ENCODE measurements at regions not wholly inside any gene's neighbourhood (a gene's known extent, or its start where the extent isn't known, plus 50 kb on each side); places are given as distances from the start of the nearest gene placed in this dataset.
"Not testable (repeated sequence)": the region's sequence is repeated elsewhere in the genome, so short reads cannot be mapped to it uniquely, and the experiment has no call there.

DNA sequence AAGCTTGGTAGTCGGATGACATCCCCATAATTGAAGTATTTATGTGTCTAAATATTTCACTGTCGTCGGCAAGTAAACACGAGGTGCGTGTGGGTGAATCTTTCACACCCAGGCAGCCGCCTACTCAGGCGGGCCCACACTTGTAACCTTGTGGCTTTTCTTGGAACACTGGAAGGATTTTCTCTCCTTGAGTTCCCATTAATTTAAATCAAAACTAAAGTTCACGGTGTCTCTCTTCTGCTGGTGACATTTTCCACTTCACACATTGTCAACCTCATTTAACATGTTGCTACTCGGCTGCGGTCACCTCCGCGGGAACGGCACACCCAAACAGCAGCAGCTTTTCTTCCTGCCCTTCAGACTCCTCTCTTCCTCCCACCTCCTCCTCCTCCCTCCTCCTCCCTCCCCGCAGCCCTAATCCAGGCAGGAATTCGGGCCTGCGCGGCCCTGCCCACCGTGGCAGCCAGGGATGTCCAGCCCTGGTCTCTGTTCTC is 336.6 kb downstream of the QKI start:
- CTCF ChIA-PET = no interaction called here
- H3K4me3 Mint-ChIP-seq (ENCODE audit: unreplicated experiment) = no peak overlapping the region
- peaks cover 2% of the 10 kb centered on the region for H3K4me1 Mint-ChIP-seq (ENCODE audit: insufficient read depth, unreplicated experiment)
- TF ChIP-seq CTCF (IDR thresholded peaks at IDR 0.05; ENCODE audit: unreplicated experiment) = no peak
- POLR2A ChIA-PET = no interaction called here
- H3K9me3 Mint-ChIP-seq (ENCODE audit: unreplicated experiment) = peaks cover 7% of the 10 kb centered on the region
- BruUV-seq (replicated peaks) = no TSS peak
- DNase-seq (ENCODE audit: unreplicated experiment) = no peak
- no peaks in the 10 kb centered on the region for H3K27me3 Mint-ChIP-seq (ENCODE audit: insufficient read depth, unreplicated experiment)
- no peak overlapping the region for H3K27ac Mint-ChIP-seq (ENCODE audit: low read depth, unreplicated experiment)
- no peaks in the 10 kb centered on the region for H3K36me3 Mint-ChIP-seq (ENCODE audit: insufficient read depth, unreplicated experiment)
- intact Hi-C loops (cut with micrococcal nuclease) = no loop called here

DNA sequence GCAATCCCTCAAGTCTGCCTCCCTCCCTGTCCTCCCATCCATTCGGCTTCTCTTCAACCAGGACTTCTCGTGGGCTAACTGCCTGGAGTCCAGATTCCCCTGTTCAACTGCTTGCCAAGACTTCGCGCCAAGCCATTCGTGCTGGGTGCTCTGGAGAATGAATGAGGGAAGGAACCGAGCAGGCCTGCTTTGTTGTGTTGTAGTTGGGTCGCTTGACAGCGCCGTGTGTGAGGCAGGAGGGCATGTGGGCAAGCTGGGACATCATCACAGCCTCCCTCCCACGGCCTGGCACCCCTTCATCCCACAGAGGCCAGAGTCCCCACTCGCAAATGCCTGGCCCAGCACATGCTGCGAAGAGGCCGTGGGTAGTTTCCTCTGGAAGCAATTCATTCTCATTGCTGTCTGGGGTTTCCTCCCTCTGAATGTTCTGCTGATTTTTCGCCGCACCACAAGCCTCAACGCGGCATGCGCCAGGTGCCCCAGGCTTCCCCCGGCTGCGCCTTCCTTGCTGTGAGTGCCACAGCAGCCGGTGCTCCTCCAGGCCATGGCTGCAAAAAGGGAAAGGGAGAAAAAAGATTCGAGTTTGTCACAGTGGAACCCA is 336.0 kb downstream of the QKI start:
- TF ChIP-seq CTCF (IDR thresholded peaks at IDR 0.05; ENCODE audit: unreplicated experiment) = no peak
- Mint-ChIP-seq H3K4me3 (ENCODE audit: unreplicated experiment) (no peak overlapping the region), H3K9me3 (ENCODE audit: unreplicated experiment) (peaks cover 7% of the 10 kb centered on the region), H3K27me3 (ENCODE audit: insufficient read depth, unreplicated experiment) (no peaks in the 10 kb centered on the region), H3K27ac (ENCODE audit: low read depth, unreplicated experiment) (no peak overlapping the region), H3K4me1 (ENCODE audit: insufficient read depth, unreplicated experiment) (peaks cover 7% of the 10 kb centered on the region), H3K36me3 (ENCODE audit: insufficient read depth, unreplicated experiment) (no peaks in the 10 kb centered on the region)
- no TSS peak for BruUV-seq (replicated peaks)
- no peak for DNase-seq (ENCODE audit: unreplicated experiment)
- POLR2A ChIA-PET = no interaction called here
- CTCF ChIA-PET = no interaction called here
- intact Hi-C loops (cut with micrococcal nuclease) = no loop called here

DNA sequence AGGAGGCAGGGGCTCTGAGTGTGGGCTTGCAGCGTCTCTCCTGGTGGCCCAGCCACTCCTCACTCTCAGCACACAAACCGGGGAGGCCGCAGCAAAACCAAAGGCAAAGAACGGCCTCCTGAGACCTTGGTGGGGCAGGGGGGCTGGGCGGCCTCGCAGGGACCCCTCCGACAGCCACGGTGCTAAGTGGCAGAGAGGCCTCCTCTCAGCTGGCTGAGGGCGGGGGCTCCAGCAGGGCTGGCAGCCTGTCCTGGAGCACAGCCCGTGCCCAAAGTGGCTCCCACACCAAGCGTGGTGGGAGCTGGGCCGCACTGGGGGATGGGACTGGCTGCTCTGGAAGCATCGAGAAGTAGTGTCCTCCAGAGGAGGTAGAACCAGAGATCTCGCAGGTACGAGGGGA is 334.4 kb downstream of the QKI start:
- DNase-seq (ENCODE audit: unreplicated experiment) = no peak
- CTCF ChIA-PET = no interaction called here
- no peaks in the 10 kb centered on the region for H3K27me3 Mint-ChIP-seq (ENCODE audit: insufficient read depth, unreplicated experiment)
- H3K36me3 Mint-ChIP-seq (ENCODE audit: insufficient read depth, unreplicated experiment) = no peaks in the 10 kb centered on the region
- intact Hi-C loops (cut with micrococcal nuclease) = no loop called here
- H3K27ac Mint-ChIP-seq (ENCODE audit: low read depth, unreplicated experiment) = no peak overlapping the region
- POLR2A ChIA-PET = no interaction called here
- no peak for TF ChIP-seq CTCF (IDR thresholded peaks at IDR 0.05; ENCODE audit: unreplicated experiment)
- no TSS peak for BruUV-seq (replicated peaks)
- H3K4me3 Mint-ChIP-seq (ENCODE audit: unreplicated experiment) = no peak overlapping the region
- peaks cover 13% of the 10 kb centered on the region for H3K4me1 Mint-ChIP-seq (ENCODE audit: insufficient read depth, unreplicated experiment)
- H3K9me3 Mint-ChIP-seq (ENCODE audit: unreplicated experiment) = no peaks in the 10 kb centered on the region

DNA sequence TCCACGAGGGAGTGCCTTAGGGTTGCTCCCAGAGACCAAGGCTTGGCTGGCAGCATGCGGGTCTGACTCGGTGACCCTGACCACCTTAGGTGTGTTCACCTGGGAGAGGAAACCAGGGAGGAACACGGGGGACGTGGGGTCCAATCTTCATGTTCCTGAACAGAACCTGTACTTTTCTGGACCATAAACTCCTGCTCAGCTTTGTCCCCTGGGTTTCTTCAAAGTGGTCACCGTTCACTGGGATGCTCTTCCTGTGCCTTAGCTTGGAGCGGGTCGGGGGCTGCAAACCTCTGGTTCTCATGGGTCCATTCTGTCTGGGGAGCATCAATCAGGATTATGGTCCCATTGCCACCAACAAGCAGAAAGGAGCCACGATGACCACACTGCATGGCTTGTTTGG is 333.5 kb downstream of the QKI start:
- Mint-ChIP-seq H3K27ac (ENCODE audit: low read depth, unreplicated experiment) (no peak overlapping the region), H3K36me3 (ENCODE audit: insufficient read depth, unreplicated experiment) (no peaks in the 10 kb centered on the region), H3K4me1 (ENCODE audit: insufficient read depth, unreplicated experiment) (peaks cover 13% of the 10 kb centered on the region), H3K4me3 (ENCODE audit: unreplicated experiment) (no peak overlapping the region), H3K27me3 (ENCODE audit: insufficient read depth, unreplicated experiment) (no peaks in the 10 kb centered on the region), H3K9me3 (ENCODE audit: unreplicated experiment) (no peaks in the 10 kb centered on the region)
- ChIA-PET CTCF (interaction anchor here (0.6 kb wide), 1 partner anchor 362 kb away, joined by 3 read pairs; no protein-coding TSS in a partner anchor), POLR2A (interaction anchor here (1.0 kb wide), 1 partner anchor 20 kb away, joined by 3 read pairs; no protein-coding TSS in a partner anchor)
- no TSS peak for BruUV-seq (replicated peaks)
- no peak for DNase-seq (ENCODE audit: unreplicated experiment)
- no peak for TF ChIP-seq CTCF (IDR thresholded peaks at IDR 0.05; ENCODE audit: unreplicated experiment)
- intact Hi-C loops (cut with micrococcal nuclease) = no loop called here

DNA sequence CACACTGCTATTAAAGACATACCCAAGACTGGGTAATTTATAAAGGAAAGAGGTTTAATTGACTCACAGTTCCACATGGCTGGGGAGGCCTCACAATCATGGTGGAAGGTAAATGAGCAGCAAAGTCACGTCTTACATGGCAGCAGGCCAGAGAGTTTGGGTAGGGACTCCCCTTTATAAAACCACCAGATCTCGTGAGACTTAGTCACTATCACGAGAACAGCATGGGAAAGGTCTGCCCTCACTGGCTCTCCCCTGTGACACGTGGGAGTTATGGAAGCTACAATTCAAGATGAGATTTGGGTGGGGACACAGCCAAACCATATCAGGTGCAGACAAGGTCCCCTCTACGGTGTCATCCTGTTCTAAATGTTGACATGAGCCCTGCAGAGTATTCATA is 332.5 kb downstream of the QKI start:
- H3K27me3 Mint-ChIP-seq (ENCODE audit: insufficient read depth, unreplicated experiment); H3K36me3 Mint-ChIP-seq (ENCODE audit: insufficient read depth, unreplicated experiment); DNase-seq (ENCODE audit: unreplicated experiment); H3K9me3 Mint-ChIP-seq (ENCODE audit: unreplicated experiment); BruUV-seq (replicated peaks); H3K4me3 Mint-ChIP-seq (ENCODE audit: unreplicated experiment); H3K27ac Mint-ChIP-seq (ENCODE audit: low read depth, unreplicated experiment); intact Hi-C loops (cut with micrococcal nuclease); CTCF ChIA-PET: not testable (repeated sequence)
- peaks cover 13% of the 10 kb centered on the region for H3K4me1 Mint-ChIP-seq (ENCODE audit: insufficient read depth, unreplicated experiment)
- POLR2A ChIA-PET = interaction anchor here (1.8 kb wide), 1 partner anchor 78 kb away, joined by 6 read pairs; no protein-coding TSS in a partner anchor
